ENCODE measurements at regions not wholly inside any gene's neighbourhood (a gene's known extent, or its start where the extent isn't known, plus 50 kb on each side); places are given as distances from the start of the nearest gene placed in this dataset.

DNA sequence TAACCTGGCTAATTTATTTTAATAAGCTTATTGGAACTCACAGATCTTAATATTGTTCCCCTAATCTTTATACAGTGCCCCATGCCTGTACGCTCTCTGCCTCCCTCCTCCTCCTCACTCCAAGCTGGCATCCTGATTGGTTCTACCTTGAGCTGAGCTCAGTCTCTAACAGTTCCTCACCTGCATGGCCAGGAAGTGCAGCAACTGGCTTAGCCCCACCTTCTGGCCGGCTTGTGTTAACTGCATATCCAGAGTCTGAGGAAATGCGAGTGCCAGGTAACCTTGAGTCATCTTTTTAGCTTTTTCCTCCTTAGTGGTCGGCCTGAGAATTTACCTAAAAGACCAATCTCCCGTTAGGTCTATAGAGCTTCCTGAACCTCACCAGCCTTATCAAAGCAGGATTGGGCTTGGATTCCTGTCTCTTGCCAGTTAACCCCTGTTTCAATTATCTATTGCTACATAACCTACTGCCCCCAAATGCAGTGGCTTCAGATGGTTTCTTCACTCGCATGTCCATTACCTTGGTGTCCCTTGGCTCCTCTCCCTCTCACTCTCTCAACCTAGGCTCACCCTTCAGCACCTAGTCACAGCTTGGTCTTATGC is 89.5 kb upstream of the STK39 start:
- TF ChIP-seq POLR2A (IDR thresholded peaks at IDR 0.05; ENCODE audit: low read depth) (no peak), POLR2AphosphoS5 (IDR thresholded peaks at IDR 0.05) (no peak)
- TF ChIP-seq, protein P1, sequence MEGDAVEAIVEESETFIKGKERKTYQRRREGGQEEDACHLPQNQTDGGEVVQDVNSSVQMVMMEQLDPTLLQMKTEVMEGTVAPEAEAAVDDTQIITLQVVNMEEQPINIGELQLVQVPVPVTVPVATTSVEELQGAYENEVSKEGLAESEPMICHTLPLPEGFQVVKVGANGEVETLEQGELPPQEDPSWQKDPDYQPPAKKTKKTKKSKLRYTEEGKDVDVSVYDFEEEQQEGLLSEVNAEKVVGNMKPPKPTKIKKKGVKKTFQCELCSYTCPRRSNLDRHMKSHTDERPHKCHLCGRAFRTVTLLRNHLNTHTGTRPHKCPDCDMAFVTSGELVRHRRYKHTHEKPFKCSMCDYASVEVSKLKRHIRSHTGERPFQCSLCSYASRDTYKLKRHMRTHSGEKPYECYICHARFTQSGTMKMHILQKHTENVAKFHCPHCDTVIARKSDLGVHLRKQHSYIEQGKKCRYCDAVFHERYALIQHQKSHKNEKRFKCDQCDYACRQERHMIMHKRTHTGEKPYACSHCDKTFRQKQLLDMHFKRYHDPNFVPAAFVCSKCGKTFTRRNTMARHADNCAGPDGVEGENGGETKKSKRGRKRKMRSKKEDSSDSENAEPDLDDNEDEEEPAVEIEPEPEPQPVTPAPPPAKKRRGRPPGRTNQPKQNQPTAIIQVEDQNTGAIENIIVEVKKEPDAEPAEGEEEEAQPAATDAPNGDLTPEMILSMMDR (IDR thresholded peaks at IDR 0.05): peak; percentile 41 to 50 (median 45)
